DMS153 treated with DMSO at 0.1 percent for 48 hours (cell line): ENCODE measurements at regions not wholly inside any gene's neighbourhood (a gene's known extent, or its start where the extent isn't known, plus 50 kb on each side); places are given as distances from the start of the nearest gene placed in this dataset.
A peak's percentile ranks its signal among the peaks of the same experiment; 100 is the strongest.

Source experiments
- DNase-seq: peaks from one replicate; lab custom pipeline; 2025; ENCODE audit not compliant: unreplicated experiment; lab: John Stamatoyannopoulos, UW

GRCh38 chr5:175246889-175247520 lies 197.0 kb downstream of the DRD1 start:
- no peak for DNase-seq

DNA sequence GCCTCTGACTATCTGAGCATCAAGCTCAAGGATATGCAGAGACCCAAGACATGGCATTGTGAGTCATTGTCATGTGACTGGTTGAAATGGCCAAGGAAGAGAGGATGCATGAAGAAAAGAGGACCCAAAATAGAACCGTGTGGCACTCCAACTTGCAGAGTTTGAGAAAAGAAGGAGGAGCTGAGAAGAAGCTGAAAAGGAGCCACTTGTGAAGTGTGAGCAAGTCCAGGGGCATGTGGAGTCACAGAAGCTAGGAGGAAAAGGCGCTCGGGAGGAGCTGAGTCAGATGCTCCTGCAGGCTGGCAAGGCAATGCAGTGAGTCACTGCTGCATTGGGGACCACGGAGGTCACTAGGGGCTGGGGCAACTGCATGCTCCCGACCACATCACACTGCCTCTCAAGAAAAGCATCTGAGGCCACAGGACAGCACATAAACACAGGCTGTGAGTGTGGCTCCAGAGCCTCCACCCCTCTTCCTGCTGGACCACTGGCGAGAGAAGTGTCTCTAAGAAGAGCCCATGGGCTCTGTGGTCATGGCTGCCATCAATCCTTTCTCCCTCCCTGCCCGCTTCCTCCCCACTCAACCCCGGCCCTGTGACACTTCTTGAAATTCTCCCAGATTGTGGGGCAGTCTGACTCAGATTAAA lies 197.6 kb downstream of the DRD1 start:
- DNase-seq: no peak

DNA sequence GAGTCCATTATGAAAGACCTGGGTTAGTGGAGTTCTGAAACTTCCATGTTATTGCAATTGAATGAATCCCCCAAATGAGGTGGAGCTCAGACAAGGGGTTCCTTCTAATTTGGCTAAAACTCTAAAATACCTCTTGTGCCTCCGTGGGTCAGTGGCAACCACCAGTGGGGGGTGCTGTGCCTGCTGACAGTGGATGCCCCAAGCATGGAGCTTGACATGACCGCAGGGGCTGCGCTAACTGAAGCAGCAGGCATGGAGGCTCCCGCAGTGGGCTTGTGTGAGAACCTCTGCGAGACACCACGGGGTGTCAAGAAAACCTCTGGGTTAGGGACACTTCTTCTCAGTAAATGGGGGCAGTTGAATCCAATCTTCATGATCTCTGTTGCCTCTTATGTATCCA lies 200.5 kb downstream of the DRD1 start:
- no peak for DNase-seq

DNA sequence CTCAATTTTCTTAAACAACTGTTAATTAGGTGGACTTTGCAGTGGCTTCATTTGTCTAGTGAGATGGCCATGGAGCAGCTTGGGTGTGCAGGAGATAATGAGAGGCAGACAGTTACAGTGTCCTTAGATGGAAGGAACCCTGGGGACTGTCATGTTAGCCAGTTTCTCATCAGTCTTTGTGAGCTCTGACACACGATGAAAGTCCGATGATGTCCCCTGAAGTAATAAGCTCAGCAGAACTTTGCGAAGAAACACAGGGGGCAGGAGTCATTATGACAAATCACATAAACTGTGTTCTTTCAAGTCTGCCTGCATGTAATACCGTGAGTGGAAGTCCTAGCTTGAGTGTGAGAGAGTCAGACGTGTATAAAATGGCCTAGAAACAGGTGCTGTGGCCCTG lies 201.8 kb downstream of the DRD1 start:
- DNase-seq: no peak

DNA sequence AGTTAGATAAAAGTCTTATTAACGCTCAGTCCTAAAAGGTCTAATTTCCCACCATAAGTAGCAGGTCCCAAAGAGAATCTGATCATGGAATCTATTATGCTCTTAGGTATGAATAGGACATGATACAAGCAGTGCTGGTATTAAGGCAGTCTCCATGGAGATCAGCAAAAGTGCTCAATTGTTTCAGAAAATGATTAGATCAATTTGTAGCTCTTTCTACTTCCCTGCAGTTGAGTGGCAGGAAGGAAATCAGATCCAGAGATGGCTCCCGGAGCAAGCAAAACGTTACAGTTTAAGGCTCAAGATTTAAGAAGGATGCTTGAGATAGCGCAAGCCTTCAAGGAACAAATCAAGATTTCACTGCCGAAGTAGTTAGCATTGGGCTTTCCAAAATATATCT lies 205.7 kb downstream of the DRD1 start:
- DNase-seq: no peak

DNA sequence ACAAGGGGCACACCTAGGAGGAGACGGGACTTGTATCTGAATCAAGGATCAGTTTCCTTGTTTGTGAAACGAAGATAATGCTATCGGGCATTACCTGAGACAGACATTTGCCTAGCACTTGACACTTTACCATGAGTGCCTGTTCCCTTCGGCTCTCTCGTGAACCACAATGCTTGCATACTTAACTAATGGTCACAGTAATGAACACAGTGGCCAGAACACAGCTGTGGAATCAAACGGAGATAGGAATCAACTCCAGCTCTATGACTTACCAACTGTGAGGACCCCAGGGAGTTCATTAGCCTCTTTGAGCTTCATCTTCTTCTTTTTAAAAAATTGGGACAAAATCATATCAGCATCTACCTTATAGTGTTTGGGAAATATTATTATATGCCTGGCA lies 207.8 kb downstream of the DRD1 start:
- DNase-seq: no peak

GRCh38 chr5:175235251-175235960 lies 208.6 kb downstream of the DRD1 start:
- no peak for DNase-seq

DNA sequence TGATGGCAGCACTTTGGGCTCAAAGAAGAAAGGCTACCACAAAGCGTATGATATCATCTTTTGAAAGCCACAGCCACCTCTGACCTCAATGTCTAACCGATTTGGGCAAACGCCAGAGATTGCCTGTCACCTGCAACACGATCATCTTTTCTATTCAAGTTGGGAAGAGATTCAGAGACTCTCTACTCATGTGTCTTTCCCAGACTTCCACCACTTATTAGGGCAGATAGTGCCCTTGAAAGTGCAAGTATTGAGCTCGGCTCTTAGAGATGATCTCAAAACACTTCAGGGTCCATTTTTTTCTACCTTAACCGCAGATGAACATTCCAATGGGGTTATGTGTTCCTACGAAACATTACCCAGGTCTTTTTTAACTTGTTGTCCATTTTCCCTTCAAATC lies 213.7 kb downstream of the DRD1 start:
- DNase-seq: no peak

DNA sequence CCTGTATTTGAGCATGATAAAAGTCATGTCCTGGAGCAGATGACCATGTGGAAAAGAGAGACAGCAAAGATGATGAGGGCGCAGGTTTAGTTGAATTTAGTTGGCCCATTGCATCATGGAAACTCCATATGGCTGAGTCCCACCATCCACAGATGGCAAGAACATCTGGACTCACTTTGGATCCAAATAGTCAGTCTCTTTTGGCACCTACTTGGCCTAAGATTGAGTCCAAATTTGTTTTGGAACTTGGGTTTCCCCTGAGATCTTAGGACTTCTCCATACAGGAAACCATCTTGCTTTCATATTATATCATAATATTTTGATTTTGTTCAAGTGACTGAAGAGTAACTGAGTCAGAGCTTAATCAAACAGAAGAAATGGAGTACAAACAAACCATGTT lies 217.5 kb downstream of the DRD1 start:
- DNase-seq: no peak

DNA sequence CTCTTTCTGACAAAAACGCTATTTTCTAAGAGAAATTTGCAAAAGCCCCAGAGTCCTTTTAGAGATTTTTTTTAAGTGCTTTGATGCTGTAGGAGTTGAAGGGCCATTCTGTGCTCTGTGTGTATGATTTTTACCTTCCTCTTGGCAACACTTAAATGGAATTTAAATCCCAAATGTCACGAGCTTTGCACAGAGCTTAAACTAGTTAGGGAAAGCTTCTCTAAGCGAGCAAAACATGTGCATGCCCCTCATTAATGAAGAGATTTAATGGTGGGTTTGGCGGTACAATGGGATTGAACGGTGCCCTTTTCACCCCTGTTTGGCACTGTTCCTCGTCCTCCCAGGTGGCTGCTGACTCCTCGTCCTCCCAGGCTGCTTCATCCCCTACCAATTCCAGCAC lies 220.7 kb downstream of the DRD1 start:
- no peak for DNase-seq

- no peak for DNase-seq
Observed at GRCh38 chr5:175222621-175223020, 221.4 kb downstream of the DRD1 start.

DNA sequence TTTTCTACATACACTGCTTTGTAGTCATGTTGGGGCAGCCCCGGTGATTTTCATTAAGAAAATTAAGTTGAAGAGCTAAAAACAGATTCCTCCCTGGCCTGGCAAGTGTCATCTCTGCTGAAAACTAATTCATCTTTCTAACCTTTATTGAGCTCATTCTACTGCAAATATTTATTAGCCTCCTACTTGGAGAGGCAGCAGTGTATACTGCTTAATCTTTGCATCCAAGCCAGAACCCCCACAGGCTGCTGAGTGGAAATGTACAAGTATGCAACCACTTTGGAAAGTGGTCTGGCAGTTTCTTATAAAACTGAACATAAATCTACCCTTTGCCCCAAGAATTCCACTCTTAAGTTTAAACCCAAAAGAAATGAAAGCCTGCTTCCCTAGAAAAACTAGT lies 223.4 kb downstream of the DRD1 start:
- DNase-seq: no peak

DNA sequence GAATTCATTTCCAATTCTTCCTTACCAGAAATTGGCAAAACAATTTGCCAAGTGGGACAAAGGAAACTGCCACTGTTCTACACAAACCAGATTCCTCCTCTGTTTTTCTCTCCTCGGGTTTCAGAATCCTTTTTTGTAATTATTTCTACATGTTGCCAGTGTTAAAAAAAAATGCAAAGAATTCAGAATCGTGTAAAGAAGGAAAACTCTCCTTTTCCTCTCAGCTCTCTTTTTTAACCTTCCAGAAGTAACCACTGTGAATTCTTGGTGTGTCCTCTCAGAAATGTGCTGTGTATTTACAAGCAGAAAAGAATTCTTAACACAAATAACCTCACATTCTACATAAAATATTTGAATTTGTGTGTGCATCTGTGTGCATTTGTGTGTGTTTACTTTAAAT lies 224.6 kb downstream of the DRD1 start:
- DNase-seq: no peak

GRCh38 chr5:175216991-175217390 lies 227.0 kb downstream of the DRD1 start:
- no peak for DNase-seq

- no peak for DNase-seq
Observed at GRCh38 chr5:175215906-175216305, 228.1 kb downstream of the DRD1 start.

- DNase-seq: no peak
Observed at GRCh38 chr5:175214152-175214551, 229.8 kb downstream of the DRD1 start.

DNA sequence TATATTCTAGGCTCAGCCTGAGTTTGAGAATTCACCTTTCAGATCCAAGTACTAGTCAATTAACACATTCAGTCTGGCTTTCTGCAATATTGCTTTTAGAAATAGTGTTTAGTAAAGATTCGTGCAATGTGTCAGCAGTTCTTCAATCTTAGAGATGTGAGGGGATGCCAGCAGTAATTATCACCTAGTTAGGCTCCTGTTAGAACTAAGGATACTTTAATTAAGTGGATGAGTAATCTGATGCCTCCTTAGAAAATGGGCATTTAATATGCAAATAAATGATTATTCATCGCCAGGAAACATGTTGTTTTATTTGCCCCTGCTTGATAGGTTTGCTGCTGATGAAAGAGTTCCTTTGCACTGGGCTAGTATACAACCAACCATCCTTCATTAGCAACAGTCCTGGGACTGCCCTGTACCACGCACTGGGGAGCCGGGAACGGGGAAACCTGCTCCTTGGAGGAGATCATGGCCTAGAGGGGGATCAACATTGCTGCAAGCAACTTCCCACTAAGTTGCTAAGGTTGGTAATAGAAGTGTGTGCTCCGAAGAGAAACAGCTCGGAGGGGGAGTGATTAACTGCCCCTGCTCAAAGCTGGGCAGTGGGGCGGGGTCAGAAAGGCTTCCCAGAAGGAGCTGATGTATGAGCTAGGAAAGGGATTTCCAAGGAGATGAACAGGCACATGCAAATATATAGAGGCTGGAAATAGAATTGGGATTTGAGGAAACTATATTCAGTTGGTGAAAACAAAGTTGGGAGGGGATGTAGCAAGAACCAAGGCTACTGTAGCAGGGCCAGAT lies 231.8 kb downstream of the DRD1 start:
- DNase-seq: no peak

DNA sequence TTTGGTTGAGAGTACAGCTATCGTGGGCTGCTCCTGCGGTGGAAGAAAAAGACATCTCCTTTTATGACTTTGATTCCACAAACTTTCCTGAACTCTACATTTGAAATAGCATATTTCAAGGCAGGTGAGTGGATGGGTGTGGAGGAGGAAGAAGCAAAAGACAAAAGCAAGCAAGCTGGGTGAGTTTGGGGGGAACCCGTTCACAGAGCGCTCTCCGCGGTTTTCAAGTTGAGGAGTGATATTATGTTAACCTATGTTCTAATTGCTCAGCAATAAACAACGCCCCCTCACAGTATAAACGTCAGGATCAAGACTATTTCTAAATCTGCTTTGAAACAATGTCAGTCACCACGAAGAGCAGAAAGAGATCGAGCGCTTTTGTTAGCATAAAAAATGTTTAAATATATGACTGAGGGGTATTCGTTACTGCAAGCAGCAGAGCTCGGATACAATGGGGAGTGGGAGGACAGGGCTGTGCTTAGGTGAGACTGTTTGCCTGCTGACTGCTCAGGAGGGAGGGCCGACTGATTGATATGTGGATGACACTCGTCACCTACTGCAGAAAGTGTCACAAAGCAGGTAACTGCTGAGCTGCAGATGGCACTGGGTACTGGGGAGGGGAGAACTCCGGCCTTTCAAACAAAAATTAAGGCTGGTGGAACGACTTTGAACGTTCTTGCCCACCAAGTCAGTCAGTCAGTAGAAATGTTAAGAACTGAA lies 236.5 kb downstream of the DRD1 start:
- DNase-seq: no peak

- no peak for DNase-seq
Observed at GRCh38 chr5:175206669-175207068, 237.3 kb downstream of the DRD1 start.

- DNase-seq: peak; percentile 0
Observed at GRCh38 chr5:175202463-175203068, 241.4 kb downstream of the DRD1 start.

DNA sequence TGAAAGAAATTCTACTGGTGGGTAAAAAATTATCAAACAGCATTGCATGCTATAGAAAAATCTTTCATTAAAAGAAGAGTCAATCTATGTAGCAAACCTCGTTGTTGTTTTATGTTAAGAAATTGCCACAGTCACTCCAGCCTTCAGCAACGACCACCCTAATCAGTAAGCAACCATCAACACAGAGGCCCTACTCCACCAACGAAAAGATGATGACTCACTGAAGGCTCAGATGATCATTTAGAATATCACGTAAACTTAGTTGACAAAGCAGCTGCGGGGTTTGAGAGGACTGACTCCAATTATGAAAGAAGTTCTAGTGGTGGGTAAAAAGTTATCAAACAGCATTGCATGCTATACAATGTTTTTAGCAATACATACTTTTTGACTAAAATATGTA lies 242.6 kb downstream of the DRD1 start:
- no peak for DNase-seq
